ENCODE measurements at regions not wholly inside any gene's neighbourhood (a gene's known extent, or its start where the extent isn't known, plus 50 kb on each side); places are given as distances from the start of the nearest gene placed in this dataset.

DNA sequence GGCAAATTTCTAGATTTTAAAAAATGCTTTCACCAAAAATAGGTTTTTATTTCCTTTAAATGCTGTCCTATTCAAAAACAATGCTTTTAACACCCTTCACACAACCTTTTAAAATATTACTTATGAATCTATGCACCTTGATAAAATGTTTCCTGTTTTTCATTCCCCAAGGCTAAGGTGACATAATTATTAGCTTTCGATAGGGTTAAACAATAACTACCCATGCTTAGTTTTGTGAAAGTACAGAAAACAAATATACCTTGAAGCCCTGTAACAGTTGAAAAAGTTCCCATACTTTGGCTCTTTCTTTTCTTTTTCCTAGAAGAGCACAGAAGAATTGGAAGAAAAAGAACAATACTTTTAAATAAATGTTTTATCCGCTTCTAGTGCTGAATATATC, 54.9 kb upstream of the ITPRID2 start:
- ATAC-seq (replicated peaks in 6 of 8), result no peak
- Histone ChIP-seq H3K4me3 (no peak overlapping the region), H3K27ac (no peak overlapping the region), H3K4me1 (replicated peaks in 1 of 2) (peaks cover 0 to 2% of the 10 kb centered on the region in 2 donors)
- in situ Hi-C loops (cut with MboI; ENCODE audit: low pct_unique_long_range_greater_than_20kb in 2 of 9, low sequenced_read_pairs in 9 of 9, unreplicated experiment in 9 of 9), result no loop called here
- WGBS, 10 experiments, result 88 to 100% (median 96%) methylated on average over 2 of the region's 2 CpGs; no CpG with 5 or more reads in 1 of the 10 experiments

DNA sequence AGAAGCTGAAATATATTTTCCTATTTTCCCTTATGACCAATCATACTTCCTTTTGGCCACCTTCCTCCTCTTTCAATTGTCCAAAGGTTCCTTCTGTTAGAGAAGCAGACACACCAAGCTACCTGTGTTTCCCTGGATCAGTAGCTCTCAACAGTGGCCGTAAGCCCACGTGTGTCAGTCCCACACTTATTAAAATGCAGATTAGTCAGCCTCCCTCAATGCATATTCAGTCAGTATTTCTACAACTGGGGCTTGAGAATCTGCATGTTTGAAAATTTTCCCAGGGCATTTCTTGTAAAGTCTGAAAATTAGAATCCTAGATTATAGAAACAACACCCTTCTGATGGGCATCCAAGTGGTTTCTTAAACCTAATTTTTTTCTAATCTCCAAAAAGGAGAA, 54.0 kb upstream of the ITPRID2 start:
- peak in 3 of 8 experiments; percentile 69 to 92 (median 87) for ATAC-seq (replicated peaks in 6 of 8)
- Histone ChIP-seq H3K27ac (no peak overlapping the region), H3K4me3 (no peak overlapping the region), H3K4me1 (replicated peaks in 1 of 2) (peaks cover 0 to 2% of the 10 kb centered on the region in 2 donors)
- in situ Hi-C loops (cut with MboI; ENCODE audit: low pct_unique_long_range_greater_than_20kb in 2 of 9, low sequenced_read_pairs in 9 of 9, unreplicated experiment in 9 of 9), result no loop called here
- 0 to 100% (median 67%) methylated on average over 1 to 2 of the region's 2 CpGs; no CpG with 5 or more reads in 1 of the 10 experiments for WGBS, 10 experiments

GRCh38 chr2:181839811-181840210, 51.7 kb upstream of the ITPRID2 start:
- Histone ChIP-seq H3K4me1 (replicated peaks in 1 of 2) (peaks cover 0 to 2% of the 10 kb centered on the region in 2 donors), H3K27ac (no peak overlapping the region), H3K4me3 (no peak overlapping the region)
- ATAC-seq (replicated peaks in 6 of 8), result peak in 1 of 8 experiments; percentile 53
- in situ Hi-C loops (cut with MboI; ENCODE audit: low pct_unique_long_range_greater_than_20kb in 2 of 9, low sequenced_read_pairs in 9 of 9, unreplicated experiment in 9 of 9), result no loop called here
- WGBS, 10 experiments, result 83 to 100% (median 100%) methylated on average over 1 of the region's 1 CpG; no CpG with 5 or more reads in 5 of the 10 experiments

DNA sequence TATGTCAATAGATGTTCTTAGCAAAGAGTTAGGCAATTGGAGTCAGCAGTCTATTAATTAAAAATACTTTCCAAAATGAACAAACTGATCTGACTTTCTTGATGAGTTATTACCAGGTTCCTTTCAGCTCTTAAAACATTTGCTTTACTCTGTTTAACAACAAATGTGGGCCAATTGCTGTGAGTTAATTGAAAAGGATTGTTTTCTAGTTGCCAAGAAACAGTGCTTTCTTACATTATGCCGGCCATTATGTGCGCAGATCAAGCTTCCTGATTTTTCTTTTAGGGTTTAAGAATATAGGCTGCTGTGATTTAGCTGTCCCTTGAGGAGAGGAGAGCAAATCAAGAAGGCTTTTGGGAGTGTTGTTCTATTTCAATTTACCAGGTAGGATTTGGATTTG, 50.5 kb upstream of the ITPRID2 start:
- no peak overlapping the region for H3K4me3 ChIP-seq
- WGBS, 10 experiments, result 38 to 100% (median 79%) methylated on average over 1 to 2 of the region's 2 CpGs; no CpG with 5 or more reads in 1 of the 10 experiments
- H3K4me1 ChIP-seq (replicated peaks in 1 of 2), result peaks cover 0 to 2% of the 10 kb centered on the region in 2 donors
- in situ Hi-C loops (cut with MboI; ENCODE audit: low pct_unique_long_range_greater_than_20kb in 2 of 9, low sequenced_read_pairs in 9 of 9, unreplicated experiment in 9 of 9), result no loop called here
- H3K27ac ChIP-seq, result no peak overlapping the region
- ATAC-seq (replicated peaks in 6 of 8), result peak in 1 of 8 experiments; percentile 68

Measured in motor neuron (in vitro differentiated cells).